ENCODE measurements at regions not wholly inside any gene's neighbourhood (a gene's known extent, or its start where the extent isn't known, plus 50 kb on each side); places are given as distances from the start of the nearest gene placed in this dataset.

- no peak for DNase-seq
- Histone ChIP-seq H3K9me3 (ENCODE audit: control extremely low read depth in 1 of 5, control insufficient read depth in 4 of 5, insufficient read depth in 2 of 5, low read depth in 1 of 5, low read length in 4 of 5) (peaks cover 0 to 4% (median 0%) of the 10 kb centered on the region in 5 experiments), H3K27ac (ENCODE audit: insufficient read depth in 1 of 2, low read depth in 1 of 2, low read length in 2 of 2, poor library complexity in 1 of 2, severe bottlenecking in 2 of 2) (no peak overlapping the region), H3K4me3 (ENCODE audit: control insufficient read depth in 1 of 7, extremely low read depth in 1 of 7, insufficient read depth in 4 of 7, low read depth in 2 of 7, low read length in 6 of 7) (no peak overlapping the region), H3K36me3 (ENCODE audit: control insufficient read depth in 4 of 4, insufficient read depth in 4 of 4, low read length in 3 of 4) (no peaks in the 10 kb centered on the region), H3K4me1 (ENCODE audit: control extremely low read depth in 1 of 4, control insufficient read depth in 4 of 4, insufficient read depth in 4 of 4, low read length in 3 of 4) (peaks cover 0 to 33% (median 27%) of the 10 kb centered on the region in 4 experiments), H3K27me3 (replicated peaks in 2 of 5; ENCODE audit: control insufficient read depth in 4 of 5, insufficient read depth in 5 of 5, low read length in 4 of 5) (peaks cover 2 to 68% (median 49%) of the 10 kb centered on the region in 5 experiments)
- 89% methylated on average over 5 of the region's 10 CpGs for WGBS (ENCODE audit: insufficient coverage)
- POLR2A ChIA-PET: no interaction called here
- CTCF ChIA-PET: no interaction called here
Measured at GRCh38 chr6:167703781-167704180, 122.9 kb upstream of the AFDN start.

DNA sequence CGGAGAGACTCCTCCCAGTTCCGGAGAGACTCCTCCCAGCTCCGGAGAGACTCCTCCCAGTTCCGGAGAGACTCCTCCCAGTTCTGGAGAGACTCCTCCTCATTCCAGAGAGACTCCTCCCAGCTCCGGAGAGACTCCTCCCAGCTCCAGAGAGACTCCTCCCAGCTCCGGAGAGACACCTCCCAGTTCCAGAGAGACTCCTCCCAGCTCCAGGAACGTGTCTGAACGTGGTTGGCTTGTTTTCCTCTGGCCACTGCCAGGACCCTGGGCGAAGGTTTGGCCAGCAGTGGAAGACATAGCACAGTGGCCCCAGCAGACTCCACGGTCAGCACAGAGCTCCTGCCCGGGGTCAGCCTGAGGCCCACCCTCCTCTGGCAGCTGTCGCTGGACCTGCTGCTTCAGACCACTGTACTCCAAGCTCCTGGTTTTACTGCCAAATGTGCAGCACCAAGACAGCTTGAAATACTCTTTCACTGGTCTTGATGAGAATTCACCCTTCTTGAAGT is 122.3 kb upstream of the AFDN start:
- POLR2A ChIA-PET: no interaction called here
- 83% methylated on average over 10 of the region's 12 CpGs for WGBS (ENCODE audit: insufficient coverage)
- peaks cover 2 to 74% (median 55%) of the 10 kb centered on the region in 5 experiments for H3K27me3 ChIP-seq (replicated peaks in 2 of 5; ENCODE audit: control insufficient read depth in 4 of 5, insufficient read depth in 5 of 5, low read length in 4 of 5)

GRCh38 chr6:167705211-167705750 is 121.4 kb upstream of the AFDN start:
- peak in 2 of 3 donors; percentile 13 to 19 for DNase-seq

More for the DNA sequence above, 122.3 kb upstream of the AFDN start:
- H3K36me3 ChIP-seq (ENCODE audit: control insufficient read depth in 4 of 4, insufficient read depth in 4 of 4, low read length in 3 of 4): no peaks in the 10 kb centered on the region
- H3K4me1 ChIP-seq (ENCODE audit: control extremely low read depth in 1 of 4, control insufficient read depth in 4 of 4, insufficient read depth in 4 of 4, low read length in 3 of 4): peaks cover 0 to 27% (median 21%) of the 10 kb centered on the region in 4 experiments
- DNase-seq: no peak
- CTCF ChIA-PET: interaction anchor here (0.8 kb wide), 1 partner anchor 23 kb away, joined by 3 read pairs; no protein-coding TSS in a partner anchor
- H3K4me3 ChIP-seq (ENCODE audit: control insufficient read depth in 1 of 7, extremely low read depth in 1 of 7, insufficient read depth in 4 of 7, low read depth in 2 of 7, low read length in 6 of 7): no peak overlapping the region
- peaks cover 0 to 4% (median 0%) of the 10 kb centered on the region in 5 experiments for H3K9me3 ChIP-seq (ENCODE audit: control extremely low read depth in 1 of 5, control insufficient read depth in 4 of 5, insufficient read depth in 2 of 5, low read depth in 1 of 5, low read length in 4 of 5)
- no peak overlapping the region for H3K27ac ChIP-seq (ENCODE audit: insufficient read depth in 1 of 2, low read depth in 1 of 2, low read length in 2 of 2, poor library complexity in 1 of 2, severe bottlenecking in 2 of 2)

DNA sequence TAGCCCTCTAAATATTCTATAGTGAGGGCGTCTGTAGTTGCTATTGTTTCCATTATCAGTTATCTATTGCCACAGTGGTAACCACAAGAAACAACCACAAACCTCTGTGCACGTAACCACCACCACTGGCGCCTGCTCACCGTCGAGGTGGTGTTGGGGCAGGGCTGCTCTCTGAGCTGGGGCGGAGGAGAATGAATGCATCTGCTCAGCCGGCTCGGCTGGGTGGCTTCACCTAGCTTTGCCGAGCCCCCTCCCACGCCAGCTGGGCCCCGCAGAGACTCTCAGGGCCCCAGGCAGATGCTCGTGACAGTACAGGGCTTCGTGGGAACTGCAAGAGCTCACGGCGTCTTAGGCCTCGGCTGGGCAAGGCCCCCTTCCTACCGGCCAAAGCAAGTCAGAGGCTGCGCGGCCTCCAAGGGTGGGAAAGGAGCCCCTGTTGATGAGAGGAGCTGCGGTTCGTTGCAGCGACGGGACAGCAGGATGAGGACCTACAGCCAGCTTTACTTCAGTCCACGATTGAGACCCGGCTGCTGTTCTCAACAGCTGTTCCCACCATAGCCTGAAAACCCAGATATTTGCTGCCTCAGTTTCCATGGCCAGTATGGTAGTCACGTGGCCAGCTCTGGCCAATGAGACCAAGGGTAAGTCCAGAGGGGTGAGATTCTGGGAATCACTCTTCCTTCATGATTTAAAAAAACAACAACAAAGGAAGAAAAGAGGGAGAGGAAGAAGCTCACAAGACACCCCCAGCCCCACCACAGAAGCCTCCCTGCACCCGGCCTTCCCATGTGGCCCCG is 120.2 kb upstream of the AFDN start:
- H3K4me3 ChIP-seq (ENCODE audit: control insufficient read depth in 1 of 7, extremely low read depth in 1 of 7, insufficient read depth in 4 of 7, low read depth in 2 of 7, low read length in 6 of 7): no peak overlapping the region
- H3K36me3 ChIP-seq (ENCODE audit: control insufficient read depth in 4 of 4, insufficient read depth in 4 of 4, low read length in 3 of 4): no peaks in the 10 kb centered on the region
- ChIA-PET POLR2A (no interaction called here), CTCF (interaction anchor here (1.1 kb wide), 2 partner anchors 49 to 189 kb away, joined by 3 to 4 read pairs; no protein-coding TSS in a partner anchor)
- 55% methylated on average over 22 of the region's 28 CpGs for WGBS (ENCODE audit: insufficient coverage)
- no peak overlapping the region for H3K27ac ChIP-seq (ENCODE audit: insufficient read depth in 1 of 2, low read depth in 1 of 2, low read length in 2 of 2, poor library complexity in 1 of 2, severe bottlenecking in 2 of 2)
- H3K27me3 ChIP-seq (replicated peaks in 2 of 5; ENCODE audit: control insufficient read depth in 4 of 5, insufficient read depth in 5 of 5, low read length in 4 of 5): peaks cover 2 to 87% (median 51%) of the 10 kb centered on the region in 5 experiments
- peaks cover 0 to 19% (median 14%) of the 10 kb centered on the region in 4 experiments for H3K4me1 ChIP-seq (ENCODE audit: control extremely low read depth in 1 of 4, control insufficient read depth in 4 of 4, insufficient read depth in 4 of 4, low read length in 3 of 4)
- H3K9me3 ChIP-seq (ENCODE audit: control extremely low read depth in 1 of 5, control insufficient read depth in 4 of 5, insufficient read depth in 2 of 5, low read depth in 1 of 5, low read length in 4 of 5): peaks cover 0 to 4% (median 0%) of the 10 kb centered on the region in 5 experiments
- DNase-seq: peak; percentile 71 to 85 (median 76)

More at GRCh38 chr6:167705211-167705750, 121.4 kb upstream of the AFDN start:
- Histone ChIP-seq H3K27me3 (replicated peaks in 2 of 5; ENCODE audit: control insufficient read depth in 4 of 5, insufficient read depth in 5 of 5, low read length in 4 of 5) (peaks cover 2 to 80% (median 52%) of the 10 kb centered on the region in 5 experiments), H3K36me3 (ENCODE audit: control insufficient read depth in 4 of 4, insufficient read depth in 4 of 4, low read length in 3 of 4) (no peaks in the 10 kb centered on the region), H3K4me1 (ENCODE audit: control extremely low read depth in 1 of 4, control insufficient read depth in 4 of 4, insufficient read depth in 4 of 4, low read length in 3 of 4) (peaks cover 0 to 19% (median 15%) of the 10 kb centered on the region in 4 experiments), H3K27ac (ENCODE audit: insufficient read depth in 1 of 2, low read depth in 1 of 2, low read length in 2 of 2, poor library complexity in 1 of 2, severe bottlenecking in 2 of 2) (no peak overlapping the region), H3K4me3 (ENCODE audit: control insufficient read depth in 1 of 7, extremely low read depth in 1 of 7, insufficient read depth in 4 of 7, low read depth in 2 of 7, low read length in 6 of 7) (no peak overlapping the region), H3K9me3 (ENCODE audit: control extremely low read depth in 1 of 5, control insufficient read depth in 4 of 5, insufficient read depth in 2 of 5, low read depth in 1 of 5, low read length in 4 of 5) (peaks cover 0 to 4% (median 0%) of the 10 kb centered on the region in 5 experiments)
- CTCF ChIA-PET: interaction anchor here (0.8 kb wide), 1 partner anchor 22 kb away, joined by 3 read pairs; no protein-coding TSS in a partner anchor
- 55% methylated on average over 26 of the region's 26 CpGs for WGBS (ENCODE audit: insufficient coverage)
- POLR2A ChIA-PET: no interaction called here

GRCh38 chr6:167707686-167708500 is 118.8 kb upstream of the AFDN start:
- Histone ChIP-seq H3K9me3 (ENCODE audit: control extremely low read depth in 1 of 5, control insufficient read depth in 4 of 5, insufficient read depth in 2 of 5, low read depth in 1 of 5, low read length in 4 of 5) (peaks cover 0 to 4% (median 0%) of the 10 kb centered on the region in 5 experiments), H3K27me3 (replicated peaks in 2 of 5; ENCODE audit: control insufficient read depth in 4 of 5, insufficient read depth in 5 of 5, low read length in 4 of 5) (peaks cover 2 to 97% (median 51%) of the 10 kb centered on the region in 5 experiments), H3K4me3 (ENCODE audit: control insufficient read depth in 1 of 7, extremely low read depth in 1 of 7, insufficient read depth in 4 of 7, low read depth in 2 of 7, low read length in 6 of 7) (no peak overlapping the region), H3K27ac (ENCODE audit: insufficient read depth in 1 of 2, low read depth in 1 of 2, low read length in 2 of 2, poor library complexity in 1 of 2, severe bottlenecking in 2 of 2) (no peak overlapping the region), H3K4me1 (ENCODE audit: control extremely low read depth in 1 of 4, control insufficient read depth in 4 of 4, insufficient read depth in 4 of 4, low read length in 3 of 4) (peaks cover 0 to 19% (median 14%) of the 10 kb centered on the region in 4 experiments), H3K36me3 (ENCODE audit: control insufficient read depth in 4 of 4, insufficient read depth in 4 of 4, low read length in 3 of 4) (no peaks in the 10 kb centered on the region)
- WGBS (ENCODE audit: insufficient coverage): 87% methylated on average over 23 of the region's 25 CpGs
- ChIA-PET POLR2A (no interaction called here), CTCF (interaction anchor here (0.6 kb wide), 1 partner anchor 17 kb away, joined by 3 read pairs; no protein-coding TSS in a partner anchor)
- no peak for DNase-seq

DNA sequence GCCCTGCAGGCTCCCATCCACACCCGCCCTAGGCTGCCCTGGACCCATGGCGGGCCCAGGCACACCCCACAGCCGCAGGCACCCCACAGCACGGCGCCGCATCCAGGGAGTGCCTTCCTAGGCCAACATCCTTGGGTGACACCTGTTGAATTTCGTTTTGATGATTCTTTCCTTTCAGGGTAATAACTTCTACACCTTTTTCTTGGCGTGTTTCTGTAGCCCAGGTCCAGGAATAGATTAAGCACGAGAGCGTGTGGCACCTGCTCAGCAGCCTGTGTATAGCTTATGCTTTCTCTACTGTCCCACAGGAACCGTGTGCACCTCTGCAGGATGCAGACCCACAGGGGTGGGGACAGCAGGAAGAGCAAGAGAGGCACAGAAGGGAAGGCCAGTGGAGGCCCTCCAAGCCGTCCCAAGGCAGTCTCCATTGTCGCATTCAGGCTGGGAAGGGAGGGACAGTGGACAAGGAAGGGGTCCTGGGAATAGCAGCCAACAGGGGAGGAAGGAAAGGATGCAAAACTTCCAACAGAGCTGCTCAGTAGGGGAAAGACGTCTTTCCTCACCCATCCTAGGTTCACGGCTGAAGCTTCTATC is 118.1 kb upstream of the AFDN start:
- Histone ChIP-seq H3K36me3 (ENCODE audit: control insufficient read depth in 4 of 4, insufficient read depth in 4 of 4, low read length in 3 of 4) (no peaks in the 10 kb centered on the region), H3K4me1 (ENCODE audit: control extremely low read depth in 1 of 4, control insufficient read depth in 4 of 4, insufficient read depth in 4 of 4, low read length in 3 of 4) (peaks cover 0 to 19% (median 14%) of the 10 kb centered on the region in 4 experiments), H3K27ac (ENCODE audit: insufficient read depth in 1 of 2, low read depth in 1 of 2, low read length in 2 of 2, poor library complexity in 1 of 2, severe bottlenecking in 2 of 2) (no peak overlapping the region), H3K9me3 (ENCODE audit: control extremely low read depth in 1 of 5, control insufficient read depth in 4 of 5, insufficient read depth in 2 of 5, low read depth in 1 of 5, low read length in 4 of 5) (peaks cover 0 to 3% (median 0%) of the 10 kb centered on the region in 5 experiments), H3K27me3 (replicated peaks in 2 of 5; ENCODE audit: control insufficient read depth in 4 of 5, insufficient read depth in 5 of 5, low read length in 4 of 5) (peaks cover 2 to 97% (median 48%) of the 10 kb centered on the region in 5 experiments), H3K4me3 (ENCODE audit: control insufficient read depth in 1 of 7, extremely low read depth in 1 of 7, insufficient read depth in 4 of 7, low read depth in 2 of 7, low read length in 6 of 7) (no peak overlapping the region)
- ChIA-PET CTCF (interaction anchor here (0.6 kb wide), 1 partner anchor 18 kb away, joined by 3 read pairs; no protein-coding TSS in a partner anchor), POLR2A (no interaction called here)
- 82% methylated on average over 12 of the region's 15 CpGs for WGBS (ENCODE audit: insufficient coverage)
- DNase-seq: no peak

Data from common myeloid progenitor, CD34-positive (primary cell).